HCT116 (cell line): ENCODE measurements at regions not wholly inside any gene's neighbourhood (a gene's known extent, or its start where the extent isn't known, plus 50 kb on each side); places are given as distances from the start of the nearest gene placed in this dataset.

Experiments used
- ATAC-seq: fragments of 200-7000 bp; cut with Tn5 transposase; 2 replicates; pipeline ENCODE4 v1.9.1; 2020; ENCODE audit warnings: mild to moderate bottlenecking, moderate library complexity
- BruUV-seq: library from RNA; stranded (reverse); fragments of 400-500 nt; replicated peaks from 2 replicates; lab custom pipeline; 2021; lab: Mats Ljungman, UMichigan
- CTCF ChIA-PET: fragments of 300-600 bp; sonication (Branson Sonifier 250); formaldehyde crosslinking; loops from one replicate; lab custom pipeline; 2021; ENCODE audit warnings: antibody characterized with exemption; lab: Charles Lee
- POLR2A ChIA-PET: fragments of 300-600, 350-600 bp; sonication (Branson Sonifier 250); formaldehyde crosslinking; loops from one replicate; lab custom pipeline; 2021; ENCODE audit warnings: antibody characterized with exemption; lab: Charles Lee
- RAD21 ChIA-PET, 2 experiments: fragments of 300-600 bp; sonication (Branson Sonifier 250); formaldehyde crosslinking; loops; one replicate each; lab custom pipeline; 2023; ENCODE audit warnings: low total read pairs in 2 of 2; ENCODE audit not compliant: uncharacterized antibody in 2 of 2, unreplicated experiment in 2 of 2, low non-redundant PET in 1 of 2; lab: Charles Lee
- DNase-seq: peaks from one replicate; pipeline ENCODE4 v3.0.0-alpha.2; 2010; ENCODE audit warnings: low read depth, low spot score
- H2AFZ ChIP-seq: fragments of 200-600 bp; shearing (Covaris generic), sonication (generic); 2 replicates; pipeline ENCODE4 v1.6.1; 2017; ENCODE audit warnings: low read depth, mixed run types, mixed read lengths, antibody characterized with exemption, low read length; ENCODE audit not compliant: poor library complexity, severe bottlenecking
- H3K27ac ChIP-seq: 2 replicates; pipeline ENCODE4 v1.5.1; 2012; ENCODE audit warnings: low read depth, low read length
- H3K27me3 ChIP-seq: fragments of 200-600 bp; sonication (generic); 2 replicates; pipeline ENCODE4 v1.6.1; 2016; ENCODE audit warnings: mixed run types, low read length, mixed read lengths; ENCODE audit not compliant: insufficient read depth
- H3K36me3 ChIP-seq, 2 experiments: fragments of 200-500 bp in 1 of 2; fragments of 200-600 bp in 1 of 2; sonication (Bioruptor generic) in 1 of 2; sonication (generic) in 1 of 2; 2 replicates each; pipeline versions ENCODE4 v1.5.1 to v1.6.1; 2014 to 2016; ENCODE audit warnings: low read length in 2 of 2, inconsistent platforms in 1 of 2, mixed read lengths in 1 of 2, mixed run types in 1 of 2; ENCODE audit not compliant: insufficient read depth in 2 of 2, control insufficient read depth in 1 of 2
- H3K4me1 ChIP-seq, 2 experiments: fragments of 200-600 bp in 1 of 2; sonication (generic) in 1 of 2; 2 replicates each; pipeline versions ENCODE4 v1.5.1 to v1.6.1; 2012 to 2017; ENCODE audit warnings: low read length in 2 of 2, inconsistent platforms in 1 of 2, mild to moderate bottlenecking in 1 of 2, mixed read lengths in 1 of 2, mixed run types in 1 of 2, moderate library complexity in 1 of 2; ENCODE audit not compliant: insufficient read depth in 2 of 2, control insufficient read depth in 1 of 2
- H3K4me2 ChIP-seq: fragments of 200-600 bp; sonication (generic); 2 replicates; pipeline ENCODE4 v1.6.1; 2017; ENCODE audit warnings: mixed run types, low read length, mixed read lengths
- H3K4me3 ChIP-seq, 2 experiments: fragments of 200-600 bp in 1 of 2; sonication (generic) in 1 of 2; replicated peaks in 1 of 2; 2 replicates each; pipeline ENCODE4 v1.5.1; 2011 to 2016; ENCODE audit warnings: low read length in 2 of 2, control low read depth in 1 of 2, low read depth in 1 of 2, mild to moderate bottlenecking in 1 of 2, mixed read lengths in 1 of 2, mixed run types in 1 of 2
- H3K79me2 ChIP-seq: fragments of 200-600 bp; sonication (generic); 2 replicates; pipeline ENCODE4 v1.6.1; 2017; ENCODE audit warnings: mild to moderate bottlenecking, mixed run types, low read length, moderate library complexity, mixed read lengths; ENCODE audit not compliant: insufficient read depth
- H3K9ac ChIP-seq: fragments of 200-600 bp; sonication (generic); 2 replicates; pipeline ENCODE4 v1.6.1; 2016; ENCODE audit warnings: low read length, mixed read lengths
- H3K9me2 ChIP-seq: fragments of 200-600 bp; sonication (generic), shearing (Covaris generic); 2 replicates; pipeline ENCODE4 v1.6.1; 2017; ENCODE audit warnings: mixed run types, mild to moderate bottlenecking, moderate library complexity; ENCODE audit not compliant: insufficient read depth
- H3K9me3 ChIP-seq, 2 experiments: fragments of 200-500 bp in 1 of 2; fragments of 200-600 bp in 1 of 2; sonication (Bioruptor generic) in 1 of 2; sonication (generic) in 1 of 2; 2 replicates each; pipeline ENCODE4 v1.6.1; 2014 to 2017; ENCODE audit warnings: low read length in 2 of 2, mixed read lengths in 2 of 2, inconsistent platforms in 1 of 2, low read depth in 1 of 2, mild to moderate bottlenecking in 1 of 2, mixed run types in 1 of 2, moderate library complexity in 1 of 2; ENCODE audit not compliant: control insufficient read depth in 1 of 2, insufficient read depth in 1 of 2
- H4K20me1 ChIP-seq: fragments of 200-600 bp; sonication (generic), shearing (Covaris generic); 2 replicates; pipeline ENCODE4 v1.6.1; 2017; ENCODE audit warnings: mixed run types, mild to moderate bottlenecking, moderate library complexity; ENCODE audit not compliant: insufficient read depth
- ATF3 ChIP-seq: IDR thresholded peaks from 2 replicates; pipeline ENCODE4 v1.6.1; 2012
- CEBPB ChIP-seq: IDR thresholded peaks from 2 replicates; pipeline ENCODE4 v1.6.1; 2012; ENCODE audit warnings: low read depth
- EGR1 ChIP-seq: IDR thresholded peaks from 2 replicates; pipeline ENCODE4 v1.6.1; 2012; ENCODE audit warnings: low read depth
- ELF1 ChIP-seq: IDR thresholded peaks from 2 replicates; pipeline ENCODE4 v1.6.1; 2012; ENCODE audit warnings: low read depth, borderline replicate concordance
- EZH2 ChIP-seq: fragments of 200-600 bp; sonication (generic); IDR thresholded peaks from 2 replicates; pipeline ENCODE4 v1.6.1; 2017; ENCODE audit warnings: antibody characterized with exemption, mixed run types
- EZH2phosphoT487 ChIP-seq: fragments of 200-600 bp; IDR thresholded peaks from 2 replicates; pipeline ENCODE4 v1.6.1; 2018; ENCODE audit warnings: antibody characterized with exemption, borderline replicate concordance
- MAX ChIP-seq: IDR thresholded peaks from 2 replicates; pipeline ENCODE4 v1.6.1; 2012
- POLR2A ChIP-seq: IDR thresholded peaks from 2 replicates; pipeline ENCODE4 v1.7.0; 2011; ENCODE audit warnings: borderline replicate concordance; ENCODE audit not compliant: insufficient read depth, insufficient read length; ENCODE audit errors: extremely low read depth
- POLR2AphosphoS5 ChIP-seq: IDR thresholded peaks from 2 replicates; pipeline ENCODE4 v1.6.1; 2011; ENCODE audit warnings: mild to moderate bottlenecking, low read depth, low read length, moderate library complexity
- REST ChIP-seq: IDR thresholded peaks from 2 replicates; pipeline ENCODE4 v1.6.1; 2012; ENCODE audit warnings: low read depth
- SP1 ChIP-seq: IDR thresholded peaks from 2 replicates; pipeline ENCODE4 v1.6.1; 2012; ENCODE audit warnings: low read depth
- SRF ChIP-seq: IDR thresholded peaks from 2 replicates; pipeline ENCODE4 v1.6.1; 2012; ENCODE audit warnings: low read depth
- TCF7L2 ChIP-seq: IDR thresholded peaks from 2 replicates; pipeline ENCODE4 v1.7.0; 2011; ENCODE audit warnings: borderline replicate concordance, inconsistent platforms; ENCODE audit not compliant: insufficient read depth, insufficient read length; ENCODE audit errors: extremely low read depth
- YY1 ChIP-seq: IDR thresholded peaks from 2 replicates; pipeline ENCODE4 v1.6.1; 2011; ENCODE audit warnings: low read length, low read depth, moderate library complexity, mild to moderate bottlenecking; ENCODE audit not compliant: insufficient replicate concordance; ENCODE audit errors: extremely low read depth
- ZBTB33 ChIP-seq: IDR thresholded peaks from 2 replicates; pipeline ENCODE4 v1.6.1; 2011; ENCODE audit warnings: mild to moderate bottlenecking, low read length, moderate library complexity; ENCODE audit not compliant: insufficient replicate concordance; ENCODE audit errors: extremely low read depth
- ZFX ChIP-seq: fragments of 450-650 bp; IDR thresholded peaks from 2 replicates; pipeline ENCODE4 v1.6.1; 2017
- intact Hi-C: fragments of 100-400 bp; cut with micrococcal nuclease; formaldehyde crosslinking; loops from 2 replicates; pipeline ENCODE4 v1.10.0; 2022

GRCh38 chr3:182668541-182668940, 124.8 kb upstream of the ATP11B start:
- Histone ChIP-seq H3K27me3 (no peaks in the 10 kb centered on the region), H3K4me1 (no peaks in the 10 kb centered on the region), H3K79me2 (no peaks in the 10 kb centered on the region), H3K9me3 (no peaks in the 10 kb centered on the region), H2AFZ (no peak overlapping the region), H3K9ac (no peak overlapping the region), H3K9me2 (no peaks in the 10 kb centered on the region), H3K4me2 (no peak overlapping the region), H3K4me3 (no peak overlapping the region), H3K36me3 (no peaks in the 10 kb centered on the region), H4K20me1 (no peaks in the 10 kb centered on the region), H3K27ac (no peak overlapping the region)
- ChIA-PET RAD21 (no interaction called here), POLR2A (no interaction called here), CTCF (no interaction called here)
- ATAC-seq (no peak), DNase-seq (no peak)
- no peak for TF ChIP-seq ATF3
- TF ChIP-seq ELF1, result no peak
- no peak for TF ChIP-seq EGR1
- no peak for TF ChIP-seq MAX
- no peak for TF ChIP-seq YY1
- no peak for TF ChIP-seq POLR2AphosphoS5
- TF ChIP-seq CEBPB, result no peak
- TF ChIP-seq SP1, result no peak
- no peak for TF ChIP-seq SRF
- no peak for TF ChIP-seq ZBTB33
- no peak for TF ChIP-seq EZH2
- no peak for TF ChIP-seq REST
- TF ChIP-seq ZFX, result no peak
- no peak for TF ChIP-seq EZH2phosphoT487
- no peak for TF ChIP-seq POLR2A
- no peak for TF ChIP-seq TCF7L2
- BruUV-seq, result no TSS peak
- intact Hi-C loops, result no loop called here
